HepG2 (cell line): ENCODE measurements at regions not wholly inside any gene's neighbourhood (a gene's known extent, or its start where the extent isn't known, plus 50 kb on each side); places are given as distances from the start of the nearest gene placed in this dataset.

Source experiments
- ATAC-seq: fragments of 200-7000 bp; cut with Tn5 transposase; 3 replicates; pipeline ENCODE4 v1.9.1; 2020; ENCODE audit warnings: mild to moderate bottlenecking, moderate library complexity
- BruUV-seq: library from RNA; stranded (reverse); fragments of 400-500 nt; replicated peaks from 2 replicates; lab custom pipeline; 2021; lab: Mats Ljungman, UMichigan
- CTCF ChIA-PET: fragments of 300-600 bp; formaldehyde crosslinking; extraction: SDS; loops from one replicate; lab custom pipeline; 2021; ENCODE audit warnings: low total read pairs, inconsistent platforms, low intra/inter-chr PET ratio; lab: Yijun Ruan, JAX
- POLR2A ChIA-PET: fragments of 350-600 bp; sonication (Branson Sonifier 250); formaldehyde crosslinking; loops from one replicate; lab custom pipeline; 2020; ENCODE audit warnings: antibody characterized with exemption, inconsistent platforms; lab: Yijun Ruan, JAX
- DNase-seq: peaks from one replicate; pipeline ENCODE4 v3.0.0-alpha.2; 2015; ENCODE audit warnings: low spot score
- FAIRE-seq: peaks from 3 replicates; lab custom pipeline; 2011; peaks lifted over from hg19 to GRCh38; lab: Jason Lieb, UNC
- H2AFZ ChIP-seq: one replicate; pipeline ENCODE4 v1.6.1; 2011; ENCODE audit warnings: low read length, inconsistent platforms
- H3K27ac ChIP-seq: fragments of 300-600 bp; 3 replicates; pipeline ENCODE4 v1.8.0; 2011; ENCODE audit warnings: mixed run types, mild to moderate bottlenecking, mixed read lengths, low read length, inconsistent platforms; ENCODE audit not compliant: insufficient read depth; ENCODE audit errors: extremely low read length
- H3K27me3 ChIP-seq, 2 experiments: fragments of 200-600 bp in 1 of 2; 2 replicates in 1 of 2; 3 replicates in 1 of 2; pipeline versions ENCODE4 v1.6.0 to v1.8.0; 2011; ENCODE audit warnings: low read length in 2 of 2, mild to moderate bottlenecking in 2 of 2, moderate library complexity in 2 of 2, inconsistent platforms in 1 of 2; ENCODE audit not compliant: insufficient read depth in 2 of 2, control insufficient read depth in 1 of 2
- H3K36me3 ChIP-seq, 2 experiments: fragments of 200-600 bp in 1 of 2; replicated peaks in 1 of 2; 2 replicates in 1 of 2; 3 replicates in 1 of 2; pipeline versions ENCODE4 v1.5.1 to v1.8.0; 2011; ENCODE audit warnings: low read length in 2 of 2, inconsistent platforms in 1 of 2; ENCODE audit not compliant: insufficient read depth in 2 of 2, control insufficient read depth in 1 of 2
- H3K4me1 ChIP-seq: 2 replicates; pipeline ENCODE4 v1.5.1; 2012; ENCODE audit warnings: low read length, inconsistent platforms; ENCODE audit not compliant: insufficient read depth
- H3K4me2 ChIP-seq: 2 replicates; pipeline ENCODE4 v1.6.0; 2011; ENCODE audit warnings: low read depth, low read length, inconsistent platforms
- H3K4me3 ChIP-seq, 3 experiments: fragments of 200-600 bp in 1 of 3; sonication (generic), shearing (Covaris generic) in 1 of 3; replicated peaks in 1 of 3; 2 replicates each; pipeline ENCODE4 v1.5.1; 2011 to 2016; ENCODE audit warnings: low read length in 3 of 3, inconsistent platforms in 2 of 3, low read depth in 2 of 3, mild to moderate bottlenecking in 2 of 3, control low read depth in 1 of 3, mixed read lengths in 1 of 3; ENCODE audit not compliant: insufficient read depth in 1 of 3
- H3K79me2 ChIP-seq: one replicate; pipeline ENCODE4 v1.6.1; 2011; ENCODE audit warnings: low read length, inconsistent platforms; ENCODE audit not compliant: insufficient read depth
- H3K9ac ChIP-seq: 2 replicates; pipeline ENCODE4 v1.6.0; 2011; ENCODE audit warnings: mild to moderate bottlenecking, low read depth, low read length, inconsistent platforms; ENCODE audit not compliant: insufficient read depth
- H3K9me3 ChIP-seq: 2 replicates; pipeline ENCODE4 v1.5.1; 2012; ENCODE audit warnings: mild to moderate bottlenecking, low read length
- H4K20me1 ChIP-seq: 2 replicates; pipeline ENCODE4 v1.6.0; 2011; ENCODE audit warnings: inconsistent platforms, mild to moderate bottlenecking, low read length, moderate library complexity; ENCODE audit not compliant: insufficient read depth
- ATF7 ChIP-seq, 2 experiments: fragments of 450-650 bp in 1 of 2; sonication (generic) in 1 of 2; formaldehyde crosslinking in 1 of 2; IDR thresholded peaks; 2 replicates each; pipeline versions ENCODE4 v1.4.0 to v1.6.1; 2016 to 2020; ENCODE audit warnings: antibody characterized with exemption in 1 of 2, mild to moderate bottlenecking in 1 of 2, missing genetic modification reagents in 1 of 2
- HOXD1 ChIP-seq: sonication (generic); formaldehyde crosslinking; IDR thresholded peaks from 2 replicates; pipeline ENCODE4 v1.5.0; 2020; ENCODE audit warnings: missing genetic modification reagents
- KLF6 ChIP-seq: IDR thresholded peaks from 2 replicates; pipeline ENCODE4 v1.8.0; 2016; ENCODE audit warnings: missing biosample characterization, missing genetic modification reagents
- NR2F2 ChIP-seq: IDR thresholded peaks from 2 replicates; pipeline ENCODE4 v1.6.1; 2012; ENCODE audit warnings: low read depth, inconsistent platforms, borderline replicate concordance
- PITX1 ChIP-seq: sonication (generic); formaldehyde crosslinking; IDR thresholded peaks from 2 replicates; pipeline ENCODE4 v1.5.1; 2020; ENCODE audit warnings: mild to moderate bottlenecking, missing genetic modification reagents
- SAFB2 ChIP-seq: sonication (generic); formaldehyde crosslinking; IDR thresholded peaks from 2 replicates; pipeline ENCODE4 v1.5.1; 2020; ENCODE audit warnings: missing genetic modification reagents, low read depth, mild to moderate bottlenecking, borderline replicate concordance
- SOX5 ChIP-seq: IDR thresholded peaks from 2 replicates; pipeline ENCODE4 v1.6.1; 2016; ENCODE audit warnings: borderline replicate concordance
- TEAD3 ChIP-seq: optimal IDR thresholded peaks from 2 replicates; pipeline ENCODE3; 2016; ENCODE audit warnings: borderline replicate concordance
- ZNF12 ChIP-seq: sonication (generic); formaldehyde crosslinking; IDR thresholded peaks from 2 replicates; pipeline ENCODE4 v1.5.0; 2020; ENCODE audit warnings: missing genetic modification reagents
- ZNF354B ChIP-seq: sonication (generic); formaldehyde crosslinking; IDR thresholded peaks from 2 replicates; pipeline ENCODE4 v1.8.0; 2022; ENCODE audit warnings: mild to moderate bottlenecking, missing genetic modification reagents
- WGBS: methylation state at CpG from one replicate; pipeline ENCODE4 v1.1.6; 2017; ENCODE audit warnings: low lambda C conversion rate; 5-methylcytosine and 5-hydroxymethylcytosine counted together
- in situ Hi-C: cut with HindIII; loops from 2 replicates; pipeline ENCODE4 v1.10.0; 2017; ENCODE audit warnings: low pct_unique_long_range_greater_than_20kb; ENCODE audit not compliant: extremely low pct_ligation_motif_present
- intact Hi-C: fragments of 100-400 bp; cut with micrococcal nuclease; formaldehyde crosslinking; loops from one replicate; pipeline ENCODE4 v1.10.0; 2022; ENCODE audit not compliant: unreplicated experiment
- TF ChIP-seq, protein P1 (sequence below): fragments of 450-650 bp; IDR thresholded peaks from 2 replicates; pipeline ENCODE4 v1.6.1; 2017; ENCODE audit warnings: mild to moderate bottlenecking
- TF ChIP-seq, protein P2 (sequence below): IDR thresholded peaks from 2 replicates; pipeline ENCODE4 v1.6.1; 2016; ENCODE audit warnings: mild to moderate bottlenecking, missing biosample characterization, missing genetic modification reagents

DNA sequence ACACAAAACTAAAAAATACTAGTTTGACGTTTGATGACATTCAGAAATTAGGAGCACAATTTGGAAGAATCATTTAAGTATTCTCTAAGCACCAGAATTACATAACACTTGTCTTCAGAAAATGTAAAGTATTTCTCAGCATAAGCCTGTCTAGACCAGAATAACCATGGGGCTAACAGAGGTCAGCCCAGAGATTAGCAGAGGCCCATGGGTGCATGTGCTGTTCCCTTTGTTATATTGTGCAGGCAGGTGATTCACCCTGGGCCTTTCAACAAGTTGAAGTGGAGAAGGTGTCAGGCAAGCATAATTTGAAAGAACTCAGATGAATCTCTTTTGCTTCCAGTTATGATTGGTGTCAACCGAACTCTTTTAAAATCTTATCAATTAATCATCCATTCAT is 227.9 kb downstream of the LURAP1L start:
- H2AFZ ChIP-seq: no peak overlapping the region
- 1% methylated on average over 2 of the region's 2 CpGs for WGBS
- H3K79me2 ChIP-seq: no peaks in the 10 kb centered on the region
- POLR2A ChIA-PET: no interaction called here
- CTCF ChIA-PET: no interaction called here
- H3K27me3 ChIP-seq: no peaks in the 10 kb centered on the region; a peak in 1 of 5 replicates
- intact Hi-C loops: no loop called here
- H3K36me3 ChIP-seq: no peaks in the 10 kb centered on the region
- BruUV-seq: no TSS peak
- TF ChIP-seq SOX5 (no peak), SAFB2 (CRISPR knock-in tag) (no peak), TEAD3 (CRISPR knock-in tag) (no peak), PITX1 (CRISPR knock-in tag) (no peak), ZNF12 (CRISPR knock-in tag) (no peak), KLF6 (CRISPR knock-in tag) (no peak), ATF7 (IDR thresholded peaks at IDR 0.05) (no peak), ATF7 (CRISPR knock-in tag; IDR thresholded peaks at IDR 0.05) (no peak), ZNF354B (no peak), HOXD1 (CRISPR knock-in tag) (no peak), NR2F2 (no peak)
- TF ChIP-seq, protein P1, sequence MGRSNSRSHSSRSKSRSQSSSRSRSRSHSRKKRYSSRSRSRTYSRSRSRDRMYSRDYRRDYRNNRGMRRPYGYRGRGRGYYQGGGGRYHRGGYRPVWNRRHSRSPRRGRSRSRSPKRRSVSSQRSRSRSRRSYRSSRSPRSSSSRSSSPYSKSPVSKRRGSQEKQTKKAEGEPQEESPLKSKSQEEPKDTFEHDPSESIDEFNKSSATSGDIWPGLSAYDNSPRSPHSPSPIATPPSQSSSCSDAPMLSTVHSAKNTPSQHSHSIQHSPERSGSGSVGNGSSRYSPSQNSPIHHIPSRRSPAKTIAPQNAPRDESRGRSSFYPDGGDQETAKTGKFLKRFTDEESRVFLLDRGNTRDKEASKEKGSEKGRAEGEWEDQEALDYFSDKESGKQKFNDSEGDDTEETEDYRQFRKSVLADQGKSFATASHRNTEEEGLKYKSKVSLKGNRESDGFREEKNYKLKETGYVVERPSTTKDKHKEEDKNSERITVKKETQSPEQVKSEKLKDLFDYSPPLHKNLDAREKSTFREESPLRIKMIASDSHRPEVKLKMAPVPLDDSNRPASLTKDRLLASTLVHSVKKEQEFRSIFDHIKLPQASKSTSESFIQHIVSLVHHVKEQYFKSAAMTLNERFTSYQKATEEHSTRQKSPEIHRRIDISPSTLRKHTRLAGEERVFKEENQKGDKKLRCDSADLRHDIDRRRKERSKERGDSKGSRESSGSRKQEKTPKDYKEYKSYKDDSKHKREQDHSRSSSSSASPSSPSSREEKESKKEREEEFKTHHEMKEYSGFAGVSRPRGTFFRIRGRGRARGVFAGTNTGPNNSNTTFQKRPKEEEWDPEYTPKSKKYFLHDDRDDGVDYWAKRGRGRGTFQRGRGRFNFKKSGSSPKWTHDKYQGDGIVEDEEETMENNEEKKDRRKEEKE: no peak
- TF ChIP-seq, protein P2, sequence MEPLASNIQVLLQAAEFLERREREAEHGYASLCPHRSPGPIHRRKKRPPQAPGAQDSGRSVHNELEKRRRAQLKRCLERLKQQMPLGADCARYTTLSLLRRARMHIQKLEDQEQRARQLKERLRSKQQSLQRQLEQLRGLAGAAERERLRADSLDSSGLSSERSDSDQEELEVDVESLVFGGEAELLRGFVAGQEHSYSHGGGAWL (CRISPR knock-in tag): no peak
- no peak overlapping the region for H3K9ac ChIP-seq
- no peak overlapping the region for H3K4me2 ChIP-seq
- no peak overlapping the region for H3K4me3 ChIP-seq
- no peaks in the 10 kb centered on the region for H3K9me3 ChIP-seq
- no peaks in the 10 kb centered on the region for H3K4me1 ChIP-seq
- ATAC-seq (no peak), FAIRE-seq (no peak), DNase-seq (no peak)
- no peak overlapping the region for H3K27ac ChIP-seq
- in situ Hi-C loops: no loop called here
- H4K20me1 ChIP-seq: no peaks in the 10 kb centered on the region
